Neutrophil (primary cell): ENCODE measurements at regions not wholly inside any gene's neighbourhood (a gene's known extent, or its start where the extent isn't known, plus 50 kb on each side); places are given as distances from the start of the nearest gene placed in this dataset.

Experiments
- H3K27ac ChIP-seq: fragments of 200-600 bp; sonication (generic); 2 replicates; pipeline ENCODE4 v1.5.1; 2016; ENCODE audit warnings: mild to moderate bottlenecking, moderate library complexity
- H3K27me3 ChIP-seq: fragments of 200-600 bp; sonication (generic); 2 replicates; pipeline ENCODE4 v1.6.0; 2016; ENCODE audit warnings: mild to moderate bottlenecking
- H3K36me3 ChIP-seq: fragments of 200-600 bp; sonication (generic); 2 replicates; pipeline ENCODE4 v1.5.1; 2017
- H3K4me1 ChIP-seq, 2 experiments: fragments of 200-600 bp in 1 of 2; sonication (generic) in 1 of 2; 1 replicate in 1 of 2; 2 replicates in 1 of 2; pipeline versions ENCODE4 v1.5.1 to v1.6.1; 2013 to 2016; ENCODE audit warnings: low read depth in 1 of 2, low read length in 1 of 2, mild to moderate bottlenecking in 1 of 2, moderate library complexity in 1 of 2; ENCODE audit not compliant: control insufficient read depth in 1 of 2, insufficient read depth in 1 of 2
- H3K4me3 ChIP-seq, 2 experiments: fragments of 200-600 bp in 1 of 2; sonication (generic) in 1 of 2; 1 replicate in 1 of 2; 2 replicates in 1 of 2; pipeline ENCODE4 v1.5.1; 2013 to 2016; ENCODE audit warnings: low read depth in 1 of 2, low read length in 1 of 2, mild to moderate bottlenecking in 1 of 2, moderate library complexity in 1 of 2
- H3K9me3 ChIP-seq: fragments of 200-600 bp; sonication (generic); 2 replicates; pipeline ENCODE4 v1.5.1; 2016
- TF ChIP-seq, protein P1 (sequence below): fragments of 200-600 bp; sonication (generic); IDR thresholded peaks from 2 replicates; pipeline ENCODE4 v1.5.1; 2016; ENCODE audit warnings: antibody characterized with exemption

DNA sequence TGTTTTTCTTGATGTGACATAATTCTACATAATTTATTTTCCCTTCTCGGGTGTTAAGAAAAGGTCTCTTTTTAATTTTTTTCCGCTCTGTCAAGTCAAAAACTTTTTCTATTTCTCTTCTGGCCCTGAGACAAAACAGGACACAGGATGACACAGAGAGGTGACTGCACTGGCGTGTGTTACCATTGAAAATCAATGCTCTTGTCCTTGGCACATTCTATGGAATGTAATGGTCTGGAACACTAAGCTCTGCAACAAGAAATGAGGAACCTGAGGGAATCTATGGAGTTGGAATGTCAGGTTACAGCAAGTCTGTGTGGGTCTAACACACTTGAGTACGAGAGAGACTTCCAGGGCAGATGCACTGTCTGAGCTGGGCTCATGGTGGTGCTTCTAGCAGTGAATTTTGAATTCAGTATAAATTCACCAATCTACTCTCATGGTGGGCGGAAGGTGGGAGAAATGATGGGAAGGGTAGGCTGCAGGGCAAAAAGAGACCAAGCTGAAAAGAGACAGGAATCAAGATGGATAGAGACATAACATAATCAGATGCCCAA, 508.3 kb downstream of the TUSC7 start:
- no peaks in the 10 kb centered on the region for H3K27me3 ChIP-seq
- H3K27ac ChIP-seq: no peak overlapping the region
- H3K4me1 ChIP-seq: no peaks in the 10 kb centered on the region
- TF ChIP-seq, protein P1, sequence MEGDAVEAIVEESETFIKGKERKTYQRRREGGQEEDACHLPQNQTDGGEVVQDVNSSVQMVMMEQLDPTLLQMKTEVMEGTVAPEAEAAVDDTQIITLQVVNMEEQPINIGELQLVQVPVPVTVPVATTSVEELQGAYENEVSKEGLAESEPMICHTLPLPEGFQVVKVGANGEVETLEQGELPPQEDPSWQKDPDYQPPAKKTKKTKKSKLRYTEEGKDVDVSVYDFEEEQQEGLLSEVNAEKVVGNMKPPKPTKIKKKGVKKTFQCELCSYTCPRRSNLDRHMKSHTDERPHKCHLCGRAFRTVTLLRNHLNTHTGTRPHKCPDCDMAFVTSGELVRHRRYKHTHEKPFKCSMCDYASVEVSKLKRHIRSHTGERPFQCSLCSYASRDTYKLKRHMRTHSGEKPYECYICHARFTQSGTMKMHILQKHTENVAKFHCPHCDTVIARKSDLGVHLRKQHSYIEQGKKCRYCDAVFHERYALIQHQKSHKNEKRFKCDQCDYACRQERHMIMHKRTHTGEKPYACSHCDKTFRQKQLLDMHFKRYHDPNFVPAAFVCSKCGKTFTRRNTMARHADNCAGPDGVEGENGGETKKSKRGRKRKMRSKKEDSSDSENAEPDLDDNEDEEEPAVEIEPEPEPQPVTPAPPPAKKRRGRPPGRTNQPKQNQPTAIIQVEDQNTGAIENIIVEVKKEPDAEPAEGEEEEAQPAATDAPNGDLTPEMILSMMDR: no peak
- no peaks in the 10 kb centered on the region for H3K36me3 ChIP-seq
- H3K9me3 ChIP-seq: no peaks in the 10 kb centered on the region
- no peak overlapping the region for H3K4me3 ChIP-seq

DNA sequence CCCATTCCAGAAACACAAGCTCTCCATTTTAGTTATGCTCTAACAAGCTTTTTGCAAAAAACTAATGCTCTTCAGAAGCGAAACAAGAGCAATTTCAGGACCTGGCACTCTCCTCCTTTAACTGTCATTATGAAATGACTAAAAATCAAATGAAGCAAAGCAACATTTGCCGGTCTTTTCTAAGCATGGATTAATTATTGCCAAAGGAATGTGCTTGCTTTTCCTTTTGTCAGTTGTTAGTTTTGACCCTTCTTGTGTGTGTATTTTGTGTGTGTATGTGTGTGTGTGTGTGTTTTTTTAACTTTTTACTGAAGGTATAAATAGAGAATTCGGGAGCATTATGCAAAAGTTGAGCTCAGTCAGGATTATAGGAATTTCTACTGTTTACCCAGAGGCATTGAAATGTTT, 509.1 kb downstream of the TUSC7 start:
- TF ChIP-seq, protein P1: no peak
- Histone ChIP-seq H3K4me3 (no peak overlapping the region), H3K36me3 (no peaks in the 10 kb centered on the region)

GRCh38 chr3:117219296-117219695, 509.7 kb downstream of the TUSC7 start:
- Histone ChIP-seq H3K27ac (no peak overlapping the region), H3K4me3 (no peak overlapping the region), H3K36me3 (no peaks in the 10 kb centered on the region), H3K27me3 (no peaks in the 10 kb centered on the region), H3K9me3 (no peaks in the 10 kb centered on the region), H3K4me1 (no peaks in the 10 kb centered on the region)
- TF ChIP-seq, protein P1: no peak

More for the DNA sequence above, 509.1 kb downstream of the TUSC7 start:
- Histone ChIP-seq H3K27ac (no peak overlapping the region), H3K4me1 (no peaks in the 10 kb centered on the region), H3K27me3 (no peaks in the 10 kb centered on the region), H3K9me3 (no peaks in the 10 kb centered on the region)

GRCh38 chr3:117226932-117227331, 517.4 kb downstream of the TUSC7 start:
- Histone ChIP-seq H3K4me3 (no peak overlapping the region), H3K27me3 (no peaks in the 10 kb centered on the region), H3K9me3 (no peaks in the 10 kb centered on the region), H3K4me1 (no peaks in the 10 kb centered on the region), H3K36me3 (no peaks in the 10 kb centered on the region), H3K27ac (no peak overlapping the region)
- TF ChIP-seq, protein P1: no peak

DNA sequence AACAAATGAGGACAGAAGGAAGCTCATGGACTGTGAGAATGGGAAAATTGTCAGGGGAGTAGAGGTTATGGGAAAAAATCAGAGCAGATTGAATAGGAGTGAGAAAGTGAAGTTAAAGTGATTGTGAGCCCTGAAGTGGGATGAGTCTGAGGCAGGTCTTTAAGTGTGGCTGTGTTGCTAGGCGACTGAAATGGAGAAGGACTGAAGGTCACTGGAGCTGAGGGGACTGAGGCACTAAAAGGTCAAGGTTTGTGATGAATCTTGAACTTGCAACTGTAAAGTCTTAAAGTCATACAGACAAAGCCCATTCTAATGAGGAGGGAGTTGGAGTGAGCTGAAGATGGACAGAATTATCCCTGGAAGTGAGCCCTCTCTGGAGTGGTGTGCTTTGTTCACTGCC, 518.9 kb downstream of the TUSC7 start:
- no peak overlapping the region for H3K27ac ChIP-seq
- H3K4me3 ChIP-seq: no peak overlapping the region
- H3K36me3 ChIP-seq: no peaks in the 10 kb centered on the region
- no peaks in the 10 kb centered on the region for H3K27me3 ChIP-seq
- no peaks in the 10 kb centered on the region for H3K4me1 ChIP-seq
- no peaks in the 10 kb centered on the region for H3K9me3 ChIP-seq
- TF ChIP-seq, protein P1: no peak

GRCh38 chr3:117230924-117231323, 521.3 kb downstream of the TUSC7 start:
- Histone ChIP-seq H3K27me3 (no peaks in the 10 kb centered on the region), H3K27ac (no peak overlapping the region), H3K9me3 (no peaks in the 10 kb centered on the region), H3K4me3 (no peak overlapping the region), H3K4me1 (no peaks in the 10 kb centered on the region), H3K36me3 (no peaks in the 10 kb centered on the region)
- TF ChIP-seq, protein P1: no peak
